Activated CD4-positive, CD25-positive, alpha-beta regulatory T cell treated with anti-CD3 and anti-CD28 coated beads, Interleukin-2, amount 50 U/mL, for 16 hours (primary cell): ENCODE measurements at regions not wholly inside any gene's neighbourhood (a gene's known extent, or its start where the extent isn't known, plus 50 kb on each side); places are given as distances from the start of the nearest gene placed in this dataset.
"Not testable (repeated sequence)": the region's sequence is repeated elsewhere in the genome, so short reads cannot be mapped to it uniquely, and the experiment has no call there.

Source experiments
- DNase-seq: peaks from one replicate; pipeline ENCODE4 v3.0.0-alpha.2; 2020; ENCODE audit warnings: low read depth, low spot score

DNA sequence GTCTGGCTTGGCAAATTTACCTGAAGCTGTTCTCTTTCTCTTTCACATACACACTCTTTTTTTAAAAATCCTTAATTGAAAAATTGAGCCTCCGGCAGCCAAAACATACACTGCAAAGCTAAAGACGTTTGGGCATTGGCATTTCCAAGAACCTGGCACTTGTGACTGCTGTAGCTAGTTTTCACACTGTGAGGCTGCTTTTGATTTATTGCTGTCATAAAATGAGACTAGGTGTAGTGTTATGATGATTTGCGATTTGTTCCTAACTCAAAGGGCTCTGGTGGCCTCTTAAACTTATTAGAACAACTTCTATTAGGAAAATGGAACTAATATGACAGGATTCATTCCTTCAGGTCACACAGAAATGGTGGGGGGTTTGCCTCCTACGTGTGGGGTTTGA lies 377.1 kb upstream of the FAR2 start:
- no peak for DNase-seq

DNA sequence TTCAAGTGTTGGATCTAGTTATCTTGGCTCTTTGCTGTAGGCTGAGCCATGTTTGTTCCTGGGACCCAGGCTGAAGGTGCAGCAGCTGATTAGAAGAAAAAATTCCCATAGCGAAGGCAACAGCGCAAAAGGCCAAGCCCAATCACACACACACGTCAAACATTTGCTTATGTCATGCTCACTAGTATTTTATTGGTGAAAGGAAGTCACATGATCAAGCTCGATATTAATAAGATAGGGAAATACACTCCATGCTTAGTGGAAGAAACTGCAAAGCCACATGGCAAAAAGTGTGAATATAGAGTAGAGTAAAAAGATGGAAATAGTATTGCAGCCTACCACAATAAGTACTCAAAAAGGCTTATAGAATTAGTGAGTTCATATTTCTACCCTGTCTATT lies 373.5 kb upstream of the FAR2 start:
- DNase-seq, result no peak

DNA sequence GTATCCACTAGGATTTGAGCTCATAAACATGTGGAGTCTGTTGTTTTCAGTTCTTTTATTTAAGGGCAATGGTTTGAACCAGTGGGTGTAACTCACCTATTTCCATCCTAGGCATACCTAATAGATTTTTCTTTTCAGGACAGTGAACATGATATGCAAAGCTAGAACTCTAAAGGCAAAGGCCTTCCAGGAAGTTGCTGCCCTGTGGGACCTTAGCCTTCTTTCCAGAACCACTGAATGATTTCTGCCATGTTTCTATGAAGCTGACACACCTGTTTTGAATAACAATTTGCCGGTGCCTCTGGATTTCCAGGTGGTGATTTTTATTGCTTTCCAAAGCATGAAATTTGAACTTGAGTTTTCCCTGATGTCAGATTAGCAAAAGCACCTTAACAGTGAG lies 372.9 kb upstream of the FAR2 start:
- no peak for DNase-seq

DNA sequence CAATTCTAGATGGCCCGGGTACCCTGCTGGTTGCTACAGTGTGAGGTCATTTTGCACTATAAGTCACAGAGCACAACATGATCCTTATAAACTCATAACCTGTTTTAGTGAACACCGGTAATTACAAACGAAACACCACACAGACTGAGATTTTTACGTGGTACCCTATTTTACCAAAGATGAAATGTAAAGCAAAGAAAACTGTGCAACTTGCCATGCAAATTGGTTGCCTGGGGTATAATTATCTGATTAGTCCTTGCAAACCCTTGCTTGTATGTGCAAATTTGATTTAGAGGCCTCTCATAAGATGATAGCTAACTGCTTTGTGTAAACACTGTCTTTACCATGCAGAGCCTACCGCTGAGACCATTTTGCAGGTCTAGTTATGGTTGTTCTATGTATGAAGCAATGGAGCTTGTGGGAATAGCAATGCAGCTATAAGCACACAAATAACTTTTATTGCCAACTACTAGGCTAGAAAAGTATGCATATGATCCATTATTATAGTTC lies 372.1 kb upstream of the FAR2 start:
- DNase-seq, result no peak

DNA sequence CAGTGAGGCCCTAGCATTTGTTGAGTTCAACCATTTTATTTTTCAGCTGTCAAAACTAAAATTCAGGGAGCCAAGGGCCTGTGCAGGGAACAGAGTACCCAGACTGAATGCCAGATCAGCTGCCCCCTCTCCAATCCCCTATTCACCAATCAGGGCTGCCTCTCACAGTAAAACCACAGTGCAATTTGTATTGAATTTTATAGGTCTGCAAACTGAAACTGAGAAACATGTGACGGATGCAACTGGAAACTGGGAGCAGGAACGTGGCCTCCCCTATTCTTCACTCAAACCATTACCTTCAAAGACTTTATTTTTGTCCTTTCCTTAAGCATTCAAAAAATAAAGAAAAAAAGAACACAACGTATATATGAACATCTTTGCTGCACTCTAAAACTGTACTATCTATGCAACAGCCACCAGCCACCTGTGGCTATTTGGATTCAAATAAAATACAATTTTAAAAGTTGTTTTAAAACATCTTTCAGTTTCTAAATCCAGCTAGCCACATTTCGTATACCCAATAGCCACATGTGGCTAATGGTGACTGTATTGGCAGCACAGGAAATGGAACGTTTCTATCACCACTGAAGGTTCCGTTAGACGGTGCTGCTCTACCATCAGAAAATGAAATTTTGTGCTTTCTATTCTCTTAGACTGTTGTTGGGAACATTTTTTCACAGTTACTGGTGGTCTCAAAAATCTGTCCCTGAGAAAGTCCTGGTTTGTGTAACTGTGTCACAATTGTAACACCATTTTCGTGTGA lies 371.3 kb upstream of the FAR2 start:
- no peak for DNase-seq

DNA sequence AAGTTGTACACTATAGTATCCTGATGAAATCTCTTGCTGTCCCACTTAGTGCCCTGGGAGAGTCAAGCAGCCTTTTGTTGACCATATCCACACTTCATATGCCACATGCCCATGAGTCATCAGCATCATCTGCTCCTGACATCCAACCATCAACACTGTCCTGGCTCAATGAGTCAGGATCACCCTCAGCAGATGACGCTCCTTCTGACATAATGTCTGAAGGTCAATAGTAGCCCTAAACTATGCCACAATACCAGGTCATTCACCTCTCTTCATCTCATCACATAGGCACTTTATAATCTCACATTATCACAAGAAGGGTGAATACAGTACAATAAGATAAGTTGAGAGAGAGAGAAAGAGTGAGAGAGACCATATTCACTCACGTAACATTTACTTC lies 369.0 kb upstream of the FAR2 start:
- DNase-seq, result no peak

DNA sequence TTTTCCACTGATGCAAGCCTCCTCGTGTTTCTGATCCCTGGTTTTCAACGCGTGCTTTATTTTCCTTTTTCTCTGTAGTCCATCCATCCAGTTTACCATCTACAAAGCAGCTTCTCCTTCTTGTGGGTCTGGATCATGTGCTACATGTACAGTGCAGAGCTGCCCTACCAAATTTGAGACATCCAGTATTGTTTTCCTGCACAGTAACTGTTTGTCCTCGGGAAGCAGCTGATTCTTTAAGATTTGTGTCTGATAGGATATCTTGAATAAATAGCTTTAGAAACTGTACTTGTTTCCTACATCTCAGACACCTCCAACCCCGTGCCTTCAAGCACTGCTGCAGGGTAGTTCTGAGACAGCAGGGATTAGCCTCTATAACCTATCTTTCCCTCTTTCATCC lies 368.1 kb upstream of the FAR2 start:
- DNase-seq, result no peak

DNA sequence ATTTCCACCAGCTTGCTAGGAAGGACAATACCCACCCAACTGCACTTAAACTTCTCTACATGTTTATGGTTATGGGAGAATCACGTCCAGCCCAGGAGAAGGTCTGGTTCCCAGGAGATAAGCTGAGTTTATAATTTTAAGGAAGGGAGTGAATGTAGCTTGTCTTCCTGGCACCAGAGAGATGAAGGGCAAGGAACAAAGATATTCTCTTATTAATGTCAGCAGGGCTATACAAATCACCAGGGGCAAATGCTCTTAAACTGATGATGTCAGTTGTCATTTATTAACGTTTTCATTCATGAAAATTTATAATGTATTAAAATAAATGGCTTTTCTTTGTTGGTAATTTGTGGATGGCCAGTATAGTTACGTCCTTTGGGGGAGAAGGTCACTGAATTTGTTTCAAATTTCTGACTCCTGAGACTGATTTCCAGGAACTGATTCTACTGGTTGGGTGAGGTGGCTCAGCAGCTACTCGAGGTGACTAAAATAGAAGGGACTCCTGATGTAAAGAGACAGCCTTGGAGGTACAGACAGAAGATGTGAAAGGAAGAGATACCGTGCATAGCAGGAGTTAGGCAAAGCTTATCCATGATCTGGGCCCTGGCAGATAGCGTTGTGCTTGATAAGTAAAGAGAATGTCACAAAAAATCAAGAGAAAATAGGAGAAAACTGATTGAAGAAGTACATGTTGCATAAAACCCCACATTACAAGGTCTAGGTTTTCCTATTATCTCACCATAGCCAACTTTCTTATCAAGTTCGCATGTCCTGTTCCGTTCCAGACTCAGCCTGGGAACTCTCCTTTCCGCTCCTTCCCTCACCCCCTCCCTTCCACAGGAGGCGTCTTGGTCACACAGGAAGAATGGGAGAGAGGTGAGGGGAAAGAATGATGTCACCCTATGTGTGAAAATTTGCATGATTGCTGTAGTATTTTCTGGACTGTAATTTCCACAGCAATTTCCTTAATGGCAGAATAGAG lies 367.1 kb upstream of the FAR2 start:
- no peak for DNase-seq

DNA sequence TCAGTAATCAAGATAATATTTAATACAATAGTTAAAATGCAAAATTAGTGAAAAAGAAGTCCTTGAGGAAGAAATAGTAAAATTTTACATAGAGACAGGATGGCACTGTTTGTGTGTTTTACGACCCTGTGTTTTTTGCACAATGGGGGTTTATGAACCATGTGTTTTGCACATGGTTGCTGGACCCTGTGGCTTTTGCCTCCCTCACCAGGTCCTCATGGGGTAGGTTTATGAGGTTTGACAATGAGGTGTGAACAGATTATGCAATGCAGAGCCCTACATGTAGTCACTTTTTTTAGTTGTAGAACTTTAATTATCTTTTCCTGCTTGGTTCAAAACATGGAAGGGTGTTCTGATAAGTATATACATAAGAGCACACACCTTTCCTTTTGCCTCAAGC lies 366.3 kb upstream of the FAR2 start:
- DNase-seq, result no peak

DNA sequence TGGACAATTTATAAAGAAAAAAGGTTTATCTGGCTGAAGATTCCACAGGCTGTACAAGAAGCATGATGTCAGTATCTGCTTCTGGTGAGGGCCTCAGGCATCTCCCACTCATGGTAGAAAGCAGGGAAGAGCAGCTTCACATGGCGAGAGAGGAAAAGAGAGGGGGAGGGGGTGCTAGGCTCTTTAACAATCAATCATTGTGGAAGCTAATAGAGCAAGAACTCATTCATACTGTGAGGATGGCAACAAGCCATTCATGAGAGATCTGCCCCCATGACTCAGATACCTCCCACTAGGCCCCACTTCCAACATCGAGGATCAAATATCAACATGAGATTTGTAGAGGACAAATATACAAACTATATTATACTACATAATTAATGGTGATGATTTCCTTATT lies 361.9 kb upstream of the FAR2 start:
- DNase-seq, result no peak

DNA sequence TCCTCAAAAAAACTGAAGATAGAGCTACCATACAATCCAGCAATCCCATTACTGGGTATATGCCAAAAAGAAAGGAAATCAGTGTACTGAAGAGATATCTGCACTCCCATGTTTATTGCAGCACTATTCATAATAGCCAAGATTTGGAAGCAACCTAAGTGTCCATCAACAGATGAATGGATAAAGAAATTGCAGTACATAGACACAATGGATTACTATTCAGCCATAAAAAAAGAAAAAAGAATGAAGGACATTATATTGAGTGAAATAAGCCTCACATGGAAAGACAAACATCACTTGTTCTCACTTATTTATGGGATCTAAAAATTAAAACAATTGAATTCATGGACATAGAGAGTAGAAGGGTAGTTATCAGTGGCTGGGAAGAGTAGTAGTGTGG lies 360.8 kb upstream of the FAR2 start:
- DNase-seq, result not testable (repeated sequence)

DNA sequence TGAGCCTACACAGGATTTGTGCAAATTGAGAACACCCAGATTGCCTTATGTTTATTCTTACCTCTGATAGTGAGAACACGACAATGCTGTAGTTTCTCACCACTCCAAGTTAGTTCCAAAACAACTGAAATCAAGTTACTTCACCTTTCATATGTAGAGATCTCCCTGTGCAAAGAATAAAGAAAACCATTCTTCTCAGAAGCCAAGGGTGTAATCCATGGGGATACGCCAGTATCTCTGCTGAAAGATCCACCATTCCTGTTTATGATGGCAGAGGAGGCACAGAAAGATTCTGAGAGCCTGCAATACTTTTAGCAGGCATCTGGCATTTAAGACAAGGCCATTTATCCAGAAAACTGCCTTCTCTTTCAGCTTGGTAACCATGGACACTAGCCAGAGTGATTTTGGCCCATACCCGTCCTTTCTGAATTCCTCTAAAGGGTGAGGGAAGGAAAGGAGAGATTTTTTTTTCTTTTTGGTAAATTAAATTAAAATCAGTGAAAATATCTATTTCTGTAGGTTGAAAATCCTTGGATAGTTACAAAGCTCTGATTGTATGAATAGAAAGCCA lies 355.4 kb upstream of the FAR2 start:
- DNase-seq, result no peak

DNA sequence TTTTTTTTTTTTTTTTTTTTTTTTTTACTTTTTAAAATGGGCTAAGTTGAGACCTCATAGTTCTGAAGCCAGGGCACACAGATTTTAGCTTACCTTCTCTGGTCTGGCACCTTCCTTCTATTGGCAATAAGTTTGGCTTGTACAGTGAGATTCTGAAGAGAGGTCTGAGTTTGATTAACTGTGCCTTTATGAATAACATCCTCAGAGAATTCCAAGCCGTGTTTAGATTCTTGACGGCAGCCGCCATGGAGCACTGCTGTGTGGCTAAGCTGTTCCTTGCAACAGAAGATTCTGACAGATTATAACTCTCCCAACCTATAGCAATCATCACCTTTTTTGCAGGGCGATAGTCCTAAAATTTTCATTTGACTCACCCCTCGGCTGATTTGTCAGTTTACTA lies 354.9 kb upstream of the FAR2 start:
- no peak for DNase-seq

DNA sequence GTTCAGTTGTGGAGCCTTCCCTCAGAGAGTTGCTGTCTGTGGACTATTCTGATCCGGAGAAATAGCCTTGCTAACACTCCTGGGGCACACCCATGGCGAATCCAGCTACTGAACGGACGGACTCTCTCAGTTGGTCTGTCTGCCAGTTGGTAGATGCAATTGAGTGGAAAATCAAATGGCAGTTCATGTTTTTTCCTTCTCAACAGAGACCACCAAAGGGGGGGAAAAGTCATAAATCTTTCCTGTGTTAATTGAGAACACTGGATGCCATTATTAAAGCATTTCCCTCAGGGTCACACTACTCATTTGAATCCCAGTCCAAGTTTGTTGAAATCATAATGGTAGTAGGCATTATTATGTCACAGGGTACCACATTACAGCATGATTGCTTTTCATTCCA lies 354.3 kb upstream of the FAR2 start:
- no peak for DNase-seq

DNA sequence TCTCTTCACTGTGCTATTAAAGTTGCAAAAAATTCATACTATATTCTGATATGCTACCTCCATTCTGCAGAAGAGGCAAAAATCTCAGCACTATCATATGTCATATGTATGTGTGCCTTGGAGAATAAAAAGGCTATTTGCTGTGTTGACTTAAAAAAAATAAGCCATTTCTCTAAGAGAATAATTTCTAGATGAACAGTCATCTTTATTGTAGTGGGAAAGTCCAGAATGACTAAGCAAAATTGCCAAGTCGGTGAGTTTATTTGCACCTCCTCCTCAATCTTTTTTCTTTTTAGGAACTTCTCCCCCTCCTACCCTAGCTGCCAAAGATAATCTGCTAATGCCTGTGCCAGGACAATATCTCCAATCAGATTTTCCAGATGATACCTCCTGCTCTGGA lies 353.8 kb upstream of the FAR2 start:
- DNase-seq, result no peak

DNA sequence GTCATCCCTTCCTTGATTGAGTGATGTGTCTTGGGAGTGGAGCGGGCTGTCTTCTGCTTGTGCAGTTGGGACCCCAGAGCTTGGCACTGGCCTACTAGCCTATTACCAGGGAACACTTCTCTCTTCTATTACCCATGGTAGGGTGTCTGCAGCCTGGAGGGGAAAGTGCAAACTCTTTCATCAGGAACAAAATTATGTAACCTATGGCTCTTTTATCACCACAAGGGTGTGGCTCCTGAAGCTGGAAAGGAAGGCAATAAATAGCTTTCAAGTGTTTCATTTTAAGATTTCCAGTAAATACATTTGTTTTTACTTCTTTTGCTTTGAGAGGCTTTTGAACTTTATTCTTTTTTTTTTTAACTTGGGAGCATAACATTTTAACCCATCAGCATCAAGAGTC lies 349.7 kb upstream of the FAR2 start:
- DNase-seq, result no peak

DNA sequence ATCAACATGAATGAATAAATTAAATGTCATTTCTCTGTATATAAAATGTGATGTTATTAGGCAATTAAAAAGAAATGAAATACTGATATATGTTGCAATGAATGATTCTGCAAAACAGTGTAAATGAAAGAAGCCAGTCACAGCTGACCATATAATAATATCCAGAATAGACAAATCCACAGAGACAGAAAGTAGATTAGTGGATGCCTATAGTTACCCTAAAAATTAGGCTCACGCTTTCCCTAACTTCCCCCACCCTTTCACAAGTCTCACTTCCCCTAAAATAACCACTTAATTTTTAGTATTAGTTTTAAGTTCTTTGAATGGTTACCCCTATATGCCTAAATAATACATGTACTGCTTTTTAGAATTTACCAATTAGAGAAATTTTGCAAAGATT lies 348.9 kb upstream of the FAR2 start:
- DNase-seq, result no peak

DNA sequence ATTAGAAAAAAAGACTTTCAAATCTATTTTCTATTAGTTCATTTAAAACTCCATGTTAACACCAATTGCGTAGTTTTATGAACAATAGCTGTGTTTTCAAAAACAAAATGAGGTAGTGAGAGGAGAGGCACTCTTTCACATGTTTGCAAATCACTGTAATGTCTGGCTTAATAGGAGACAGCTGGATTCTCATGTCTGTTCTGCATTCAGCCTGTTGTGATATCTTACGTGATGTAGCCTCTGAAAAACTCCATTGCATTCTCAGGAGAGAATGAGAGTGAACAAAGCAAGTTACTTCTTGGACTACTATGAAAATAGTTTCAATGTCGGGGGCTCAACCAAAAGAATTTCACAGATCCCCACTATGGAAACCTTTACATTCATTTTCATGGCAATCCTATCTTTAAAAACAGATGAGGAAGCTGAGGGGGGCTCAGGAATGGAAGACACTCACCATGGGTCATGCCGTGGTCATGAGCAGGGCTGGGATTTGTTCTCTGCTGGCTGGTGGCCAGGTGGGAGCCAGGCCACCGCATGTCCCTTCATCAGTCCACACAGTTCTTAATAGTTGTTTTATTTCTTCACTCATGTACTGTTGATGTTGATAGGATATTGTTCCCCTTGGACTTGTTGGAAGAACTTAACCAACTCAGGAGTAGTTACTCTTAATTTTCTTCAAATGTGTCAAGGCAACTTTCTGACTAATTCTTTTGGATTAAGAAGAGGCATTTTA lies 346.2 kb upstream of the FAR2 start:
- no peak for DNase-seq

DNA sequence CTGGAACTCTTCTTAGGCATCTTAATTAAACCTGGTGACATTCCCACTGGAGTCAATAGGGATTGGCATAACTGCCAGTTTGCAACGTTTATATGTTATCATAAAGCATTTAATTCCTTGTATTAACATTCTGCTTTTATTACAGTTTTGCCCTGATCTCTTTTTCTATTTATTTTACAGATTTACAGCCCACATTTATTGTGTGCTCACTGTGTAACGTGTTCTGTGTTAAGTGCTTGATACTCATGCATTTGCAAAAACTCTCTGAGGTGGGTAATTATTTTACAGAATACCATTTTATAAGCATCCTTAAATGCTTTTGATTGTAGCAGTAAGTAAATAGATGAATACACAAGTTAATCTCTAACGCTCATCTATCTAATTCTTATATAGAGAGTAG lies 341.5 kb upstream of the FAR2 start:
- DNase-seq, result no peak

DNA sequence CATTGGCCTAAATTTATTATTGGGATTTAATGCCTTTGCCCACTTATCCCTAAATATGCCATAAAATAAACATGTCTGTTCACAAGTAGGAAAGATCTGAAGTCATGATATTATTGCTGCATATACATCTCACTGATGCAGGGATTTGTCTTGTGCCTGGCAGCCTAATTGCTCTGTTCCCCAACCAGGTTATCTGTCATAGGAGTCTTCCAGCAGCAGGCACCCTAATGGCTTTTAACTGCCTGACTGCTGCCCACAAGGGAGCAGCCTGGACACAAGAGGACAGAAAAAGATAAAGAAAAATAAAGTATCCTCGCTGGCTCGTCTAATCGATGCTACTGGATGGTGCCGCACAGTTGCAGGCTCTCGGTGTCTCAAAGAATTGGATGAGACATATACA lies 337.6 kb upstream of the FAR2 start:
- no peak for DNase-seq

DNA sequence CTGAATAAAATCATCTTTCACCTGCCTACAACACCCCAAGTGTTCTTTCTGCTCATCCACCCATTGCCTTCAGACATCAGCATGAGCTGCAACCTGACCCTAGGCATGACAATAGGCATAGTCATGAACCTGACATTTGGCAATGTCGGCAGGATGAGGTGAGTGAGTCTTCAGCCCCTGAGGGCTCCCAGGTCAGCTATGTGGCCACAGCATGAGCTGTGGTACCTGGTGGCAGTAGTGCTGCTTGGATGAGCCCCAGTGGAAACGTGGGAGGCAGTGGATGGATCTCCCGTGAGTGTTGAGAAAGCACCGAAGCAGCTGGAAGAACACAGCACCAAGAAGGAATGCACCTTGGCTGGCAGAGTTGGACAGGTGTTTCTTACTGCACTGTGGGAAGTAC lies 334.8 kb upstream of the FAR2 start:
- no peak for DNase-seq

DNA sequence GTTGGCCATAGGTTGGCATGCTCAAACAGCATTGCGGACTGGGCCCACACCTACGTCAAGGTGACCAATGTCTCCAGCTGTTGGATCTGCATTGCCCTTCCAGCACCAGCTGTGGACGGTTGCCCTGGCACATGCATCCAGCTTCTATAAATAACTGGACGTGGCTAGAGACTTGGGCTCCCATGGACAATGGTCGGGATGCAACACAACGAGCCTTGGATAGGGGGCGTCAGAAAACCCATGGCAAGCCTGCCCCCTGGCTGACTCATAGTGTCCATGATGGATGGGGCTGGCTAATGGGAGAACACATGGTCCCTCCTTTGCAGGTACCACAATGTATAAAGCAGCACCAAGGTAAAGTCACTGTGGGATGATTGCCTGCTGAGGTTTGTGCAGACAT lies 331.6 kb upstream of the FAR2 start:
- DNase-seq, result no peak
